ENCODE measurements at regions not wholly inside any gene's neighbourhood (a gene's known extent, or its start where the extent isn't known, plus 50 kb on each side); places are given as distances from the start of the nearest gene placed in this dataset.

DNA sequence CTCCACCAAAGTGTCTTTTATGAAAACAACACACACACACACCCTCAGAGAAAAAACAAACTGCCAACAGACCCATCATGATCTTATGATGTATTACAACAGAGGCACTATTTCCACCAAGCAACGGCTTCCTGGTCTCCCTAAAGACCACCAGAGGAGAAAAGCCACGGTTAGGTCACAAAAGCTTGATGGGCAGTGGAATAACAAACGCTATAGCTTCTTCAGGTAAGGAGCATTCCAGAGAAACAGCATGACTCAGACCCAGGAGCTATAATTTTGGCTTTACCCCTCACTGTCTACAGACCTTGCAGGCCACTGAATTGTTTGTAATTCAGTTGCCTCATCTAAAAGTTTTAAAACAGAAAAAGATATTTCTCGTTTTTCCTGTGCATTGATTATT lies 105.7 kb upstream of the GPR141 start:
- Histone ChIP-seq H3K79me2 (replicated peaks; ENCODE audit: insufficient read depth) (no peaks in the 10 kb centered on the region), H3K4me1 (ENCODE audit: insufficient read depth) (peaks cover 10% of the 10 kb centered on the region), H3K4me3 (no peak overlapping the region), H2AFZ (peak overlapping the region; percentile 39; the same call in 1 of the 2 replicates), H3F3A (replicated peaks; ENCODE audit: low read depth) (no peaks in the 10 kb centered on the region), H3K36me3 (ENCODE audit: insufficient read depth) (no peaks in the 10 kb centered on the region), H3K9me2 (ENCODE audit: insufficient read depth) (no peaks in the 10 kb centered on the region), H3K27ac (ENCODE audit: low read depth) (no peak overlapping the region), H4K20me1 (replicated peaks; ENCODE audit: insufficient read depth) (no peaks in the 10 kb centered on the region), H3K4me2 (no peak overlapping the region), H3K27me3 (ENCODE audit: insufficient read depth) (no peaks in the 10 kb centered on the region)
- peak; percentile 42 for DNase-seq (ENCODE audit: low spot score)
- ATAC-seq = peak; percentile 72
- H3K27me3 Mint-ChIP-seq (ENCODE audit: insufficient read depth, low read depth, poor library complexity) = no peaks in the 10 kb centered on the region
- no peaks in the 10 kb centered on the region for H3K9me3 Mint-ChIP-seq
- no peaks in the 10 kb centered on the region for H3K36me3 Mint-ChIP-seq (ENCODE audit: low read depth)
- H3K4me1 Mint-ChIP-seq = peaks cover 11% of the 10 kb centered on the region; the same call in 2 of the 3 replicates
- H3K27ac Mint-ChIP-seq = peak overlapping the region; percentile 22; the same call in 1 of the 2 replicates
- no peak overlapping the region for H3K4me3 Mint-ChIP-seq
- no peak for TF ChIP-seq NANOG (IDR thresholded peaks at IDR 0.05; ENCODE audit: borderline replicate concordance)
- TF ChIP-seq, protein P1, sequence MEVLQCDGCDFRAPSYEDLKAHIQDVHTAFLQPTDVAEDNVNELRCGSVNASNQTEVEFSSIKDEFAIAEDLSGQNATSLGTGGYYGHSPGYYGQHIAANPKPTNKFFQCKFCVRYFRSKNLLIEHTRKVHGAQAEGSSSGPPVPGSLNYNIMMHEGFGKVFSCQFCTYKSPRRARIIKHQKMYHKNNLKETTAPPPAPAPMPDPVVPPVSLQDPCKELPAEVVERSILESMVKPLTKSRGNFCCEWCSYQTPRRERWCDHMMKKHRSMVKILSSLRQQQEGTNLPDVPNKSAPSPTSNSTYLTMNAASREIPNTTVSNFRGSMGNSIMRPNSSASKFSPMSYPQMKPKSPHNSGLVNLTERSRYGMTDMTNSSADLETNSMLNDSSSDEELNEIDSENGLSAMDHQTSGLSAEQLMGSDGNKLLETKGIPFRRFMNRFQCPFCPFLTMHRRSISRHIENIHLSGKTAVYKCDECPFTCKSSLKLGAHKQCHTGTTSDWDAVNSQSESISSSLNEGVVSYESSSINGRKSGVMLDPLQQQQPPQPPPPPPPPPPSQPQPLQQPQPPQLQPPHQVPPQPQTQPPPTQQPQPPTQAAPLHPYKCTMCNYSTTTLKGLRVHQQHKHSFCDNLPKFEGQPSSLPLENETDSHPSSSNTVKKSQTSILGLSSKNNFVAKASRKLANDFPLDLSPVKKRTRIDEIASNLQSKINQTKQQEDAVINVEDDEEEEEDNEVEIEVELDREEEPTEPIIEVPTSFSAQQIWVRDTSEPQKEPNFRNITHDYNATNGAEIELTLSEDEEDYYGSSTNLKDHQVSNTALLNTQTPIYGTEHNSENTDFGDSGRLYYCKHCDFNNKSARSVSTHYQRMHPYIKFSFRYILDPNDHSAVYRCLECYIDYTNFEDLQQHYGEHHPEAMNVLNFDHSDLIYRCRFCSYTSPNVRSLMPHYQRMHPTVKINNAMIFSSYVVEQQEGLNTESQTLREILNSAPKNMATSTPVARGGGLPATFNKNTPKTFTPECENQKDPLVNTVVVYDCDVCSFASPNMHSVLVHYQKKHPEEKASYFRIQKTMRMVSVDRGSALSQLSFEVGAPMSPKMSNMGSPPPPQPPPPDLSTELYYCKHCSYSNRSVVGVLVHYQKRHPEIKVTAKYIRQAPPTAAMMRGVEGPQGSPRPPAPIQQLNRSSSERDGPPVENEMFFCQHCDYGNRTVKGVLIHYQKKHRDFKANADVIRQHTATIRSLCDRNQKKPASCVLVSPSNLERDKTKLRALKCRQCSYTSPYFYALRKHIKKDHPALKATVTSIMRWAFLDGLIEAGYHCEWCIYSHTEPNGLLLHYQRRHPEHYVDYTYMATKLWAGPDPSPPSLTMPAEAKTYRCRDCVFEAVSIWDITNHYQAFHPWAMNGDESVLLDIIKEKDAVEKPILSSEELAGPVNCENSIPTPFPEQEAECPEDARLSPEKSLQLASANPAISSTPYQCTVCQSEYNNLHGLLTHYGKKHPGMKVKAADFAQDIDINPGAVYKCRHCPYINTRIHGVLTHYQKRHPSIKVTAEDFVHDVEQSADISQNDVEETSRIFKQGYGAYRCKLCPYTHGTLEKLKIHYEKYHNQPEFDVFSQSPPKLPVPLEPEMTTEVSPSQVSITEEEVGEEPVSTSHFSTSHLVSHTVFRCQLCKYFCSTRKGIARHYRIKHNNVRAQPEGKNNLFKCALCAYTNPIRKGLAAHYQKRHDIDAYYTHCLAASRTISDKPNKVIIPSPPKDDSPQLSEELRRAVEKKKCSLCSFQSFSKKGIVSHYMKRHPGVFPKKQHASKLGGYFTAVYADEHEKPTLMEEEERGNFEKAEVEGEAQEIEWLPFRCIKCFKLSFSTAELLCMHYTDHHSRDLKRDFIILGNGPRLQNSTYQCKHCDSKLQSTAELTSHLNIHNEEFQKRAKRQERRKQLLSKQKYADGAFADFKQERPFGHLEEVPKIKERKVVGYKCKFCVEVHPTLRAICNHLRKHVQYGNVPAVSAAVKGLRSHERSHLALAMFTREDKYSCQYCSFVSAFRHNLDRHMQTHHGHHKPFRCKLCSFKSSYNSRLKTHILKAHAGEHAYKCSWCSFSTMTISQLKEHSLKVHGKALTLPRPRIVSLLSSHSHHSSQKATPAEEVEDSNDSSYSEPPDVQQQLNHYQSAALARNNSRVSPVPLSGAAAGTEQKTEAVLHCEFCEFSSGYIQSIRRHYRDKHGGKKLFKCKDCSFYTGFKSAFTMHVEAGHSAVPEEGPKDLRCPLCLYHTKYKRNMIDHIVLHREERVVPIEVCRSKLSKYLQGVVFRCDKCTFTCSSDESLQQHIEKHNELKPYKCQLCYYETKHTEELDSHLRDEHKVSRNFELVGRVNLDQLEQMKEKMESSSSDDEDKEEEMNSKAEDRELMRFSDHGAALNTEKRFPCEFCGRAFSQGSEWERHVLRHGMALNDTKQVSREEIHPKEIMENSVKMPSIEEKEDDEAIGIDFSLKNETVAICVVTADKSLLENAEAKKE (CRISPR knock-in tag; IDR thresholded peaks at IDR 0.05) = peak; percentile 58; the same call in 1 of the 2 replicates

DNA sequence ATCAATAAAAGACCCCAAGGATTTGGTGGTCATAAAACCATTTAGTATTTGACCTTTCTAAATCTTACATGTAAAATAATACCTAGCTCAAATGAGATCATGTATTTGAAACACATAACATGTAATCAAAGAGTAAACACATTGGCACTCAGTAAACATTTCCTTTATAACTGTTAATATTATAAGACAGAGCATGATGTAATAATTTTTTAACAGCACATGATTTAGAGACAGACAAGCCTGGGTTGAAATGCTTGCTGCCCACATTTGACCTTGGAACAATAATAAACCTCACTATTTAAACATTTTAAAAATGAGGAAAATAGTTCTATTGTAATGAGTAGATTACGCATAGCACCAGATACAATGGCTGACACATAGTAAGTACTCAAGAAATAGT lies 105.2 kb upstream of the GPR141 start:
- Histone ChIP-seq H3K4me2 (no peak overlapping the region), H3K4me1 (ENCODE audit: insufficient read depth) (peaks cover 10% of the 10 kb centered on the region), H2AFZ (no peak overlapping the region), H3K9me2 (ENCODE audit: insufficient read depth) (no peaks in the 10 kb centered on the region), H4K20me1 (replicated peaks; ENCODE audit: insufficient read depth) (no peaks in the 10 kb centered on the region), H3K4me3 (no peak overlapping the region), H3K27ac (ENCODE audit: low read depth) (no peak overlapping the region), H3K79me2 (replicated peaks; ENCODE audit: insufficient read depth) (no peaks in the 10 kb centered on the region), H3K27me3 (ENCODE audit: insufficient read depth) (no peaks in the 10 kb centered on the region), H3F3A (replicated peaks; ENCODE audit: low read depth) (no peaks in the 10 kb centered on the region), H3K36me3 (ENCODE audit: insufficient read depth) (no peaks in the 10 kb centered on the region)
- H3K4me1 Mint-ChIP-seq = peaks cover 11% of the 10 kb centered on the region; the same call in 2 of the 3 replicates
- H3K9me3 Mint-ChIP-seq = no peaks in the 10 kb centered on the region
- H3K36me3 Mint-ChIP-seq (ENCODE audit: low read depth) = no peaks in the 10 kb centered on the region
- H3K27ac Mint-ChIP-seq = 0 out of 2 replicates have a peak overlapping the region, but pooled peaks have one; percentile 22
- ATAC-seq = no peak
- DNase-seq (ENCODE audit: low spot score) = no peak
- no peak overlapping the region for H3K4me3 Mint-ChIP-seq
- no peaks in the 10 kb centered on the region for H3K27me3 Mint-ChIP-seq (ENCODE audit: insufficient read depth, low read depth, poor library complexity)
- TF ChIP-seq ZNF114 (CRISPR knock-in tag; IDR thresholded peaks at IDR 0.05) = no peak
- no peak for TF ChIP-seq EZH2phosphoT487 (IDR thresholded peaks at IDR 0.05; ENCODE audit: unreplicated experiment)
- TF ChIP-seq, protein P1 (CRISPR knock-in tag; IDR thresholded peaks at IDR 0.05) = no peak
